H9 (cell line): ENCODE measurements at regions not wholly inside any gene's neighbourhood (a gene's known extent, or its start where the extent isn't known, plus 50 kb on each side); places are given as distances from the start of the nearest gene placed in this dataset.

Experiments used
- DNase-seq: peaks from one replicate; pipeline ENCODE4 v3.0.0-alpha.2; 2017
- H2AFZ ChIP-seq: one replicate; pipeline ENCODE4 v1.6.1; 2013; ENCODE audit warnings: mild to moderate bottlenecking, low read length, control low read depth, moderate library complexity
- H2AK5ac ChIP-seq: 2 replicates; pipeline ENCODE4 v1.6.1; 2013; ENCODE audit warnings: low read length, control low read depth, mixed read lengths; ENCODE audit not compliant: insufficient read length
- H2BK120ac ChIP-seq: one replicate; pipeline ENCODE4 v1.6.1; 2013; ENCODE audit warnings: low read depth, mild to moderate bottlenecking, low read length, control low read depth, inconsistent platforms; ENCODE audit not compliant: poor library complexity, severe bottlenecking
- H2BK12ac ChIP-seq: 2 replicates; pipeline ENCODE4 v1.6.1; 2013; ENCODE audit warnings: low read length, control low read depth, mixed read lengths, low read depth; ENCODE audit not compliant: insufficient read length
- H2BK15ac ChIP-seq: 2 replicates; pipeline ENCODE4 v1.6.1; 2013; ENCODE audit warnings: low read depth, low read length, control low read depth
- H2BK20ac ChIP-seq: one replicate; pipeline ENCODE4 v1.6.1; 2013; ENCODE audit warnings: low read depth, mild to moderate bottlenecking, low read length, control low read depth, inconsistent platforms; ENCODE audit not compliant: poor library complexity, severe bottlenecking
- H2BK5ac ChIP-seq: 2 replicates; pipeline ENCODE4 v1.6.1; 2013; ENCODE audit warnings: low read length, control low read depth, mixed read lengths; ENCODE audit not compliant: insufficient read length
- H3K14ac ChIP-seq: 2 replicates; pipeline ENCODE4 v1.6.1; 2013; ENCODE audit warnings: low read length, control low read depth; ENCODE audit not compliant: insufficient read depth
- H3K18ac ChIP-seq: 2 replicates; pipeline ENCODE4 v1.6.1; 2013; ENCODE audit warnings: low read depth, mild to moderate bottlenecking, mixed read lengths, low read length, control low read depth; ENCODE audit not compliant: insufficient read length
- H3K23ac ChIP-seq: 2 replicates; pipeline ENCODE4 v1.6.1; 2013; ENCODE audit warnings: low read length, control low read depth, mixed read lengths, low read depth; ENCODE audit not compliant: insufficient read length
- H3K23me2 ChIP-seq: 2 replicates; pipeline ENCODE4 v1.6.1; 2013; ENCODE audit warnings: low read depth, mild to moderate bottlenecking, mixed read lengths, low read length, control low read depth; ENCODE audit not compliant: insufficient read length, poor library complexity, severe bottlenecking
- H3K27ac ChIP-seq: 2 replicates; pipeline ENCODE4 v1.5.1; 2013; ENCODE audit warnings: low read length, control low read depth, mixed read lengths, low read depth; ENCODE audit not compliant: insufficient read length
- H3K27me3 ChIP-seq: 2 replicates; pipeline ENCODE4 v1.6.1; 2013; ENCODE audit warnings: low read length, control low read depth, inconsistent platforms; ENCODE audit not compliant: insufficient read depth
- H3K4ac ChIP-seq: 2 replicates; pipeline ENCODE4 v1.6.1; 2013; ENCODE audit warnings: low read depth, mild to moderate bottlenecking, control low read depth, inconsistent platforms, low read length, moderate library complexity
- H3K4me1 ChIP-seq: 2 replicates; pipeline ENCODE4 v1.6.1; 2013; ENCODE audit warnings: low read length, control low read depth, inconsistent platforms; ENCODE audit not compliant: insufficient read depth
- H3K4me2 ChIP-seq: 2 replicates; pipeline ENCODE4 v1.6.1; 2013; ENCODE audit warnings: low read length, control low read depth, mixed read lengths; ENCODE audit not compliant: insufficient read length, insufficient read depth
- H3K56ac ChIP-seq: 2 replicates; pipeline ENCODE4 v1.6.1; 2013; ENCODE audit warnings: low read depth, mild to moderate bottlenecking, mixed read lengths, low read length, control low read depth; ENCODE audit not compliant: insufficient read length
- H3K79me1 ChIP-seq: 2 replicates; pipeline ENCODE4 v1.6.1; 2013; ENCODE audit warnings: low read depth, mild to moderate bottlenecking, moderate library complexity, low read length, control low read depth, inconsistent platforms; ENCODE audit not compliant: insufficient read depth, poor library complexity, severe bottlenecking
- H3K79me2 ChIP-seq: 2 replicates; pipeline ENCODE4 v1.6.1; 2013; ENCODE audit warnings: low read length, control low read depth, inconsistent platforms; ENCODE audit not compliant: insufficient read depth
- H3K9ac ChIP-seq: 2 replicates; pipeline ENCODE4 v1.6.1; 2013; ENCODE audit warnings: low read length, control low read depth, mixed read lengths; ENCODE audit not compliant: insufficient read length; ENCODE audit errors: extremely low read depth
- H3K9me3 ChIP-seq: one replicate; pipeline ENCODE4 v1.6.1; 2013; ENCODE audit warnings: low read depth, low read length, inconsistent platforms; ENCODE audit not compliant: control insufficient read depth
- H3T11ph ChIP-seq: one replicate; pipeline ENCODE4 v1.6.1; 2013; ENCODE audit warnings: mild to moderate bottlenecking, low read length, control low read depth, inconsistent platforms
- H4K20me1 ChIP-seq: one replicate; pipeline ENCODE4 v1.6.1; 2013; ENCODE audit not compliant: control insufficient read depth, insufficient read length, insufficient read depth
- H4K5ac ChIP-seq: 2 replicates; pipeline ENCODE4 v1.6.1; 2013; ENCODE audit warnings: low read depth, mild to moderate bottlenecking, mixed read lengths, low read length, control low read depth; ENCODE audit not compliant: insufficient read length
- H4K8ac ChIP-seq: replicated peaks from 2 replicates; pipeline ENCODE4 v1.6.1; 2013; ENCODE audit warnings: low read length, control low read depth, mixed read lengths, low read depth; ENCODE audit not compliant: insufficient read length
- H4K91ac ChIP-seq: 2 replicates; pipeline ENCODE4 v1.6.1; 2013; ENCODE audit warnings: low read depth, mild to moderate bottlenecking, moderate library complexity, mixed read lengths, low read length, control low read depth; ENCODE audit not compliant: insufficient read length
- H3K27ac Mint-ChIP-seq, 3 experiments: 2 replicates in 2 of 3; 3 replicates in 1 of 3; pipeline ENCODE4 v1.8.0; 2020 to 2021; ENCODE audit warnings: mixed read lengths in 3 of 3, mild to moderate bottlenecking in 1 of 3, moderate library complexity in 1 of 3
- H3K27me3 Mint-ChIP-seq: 2 replicates; pipeline ENCODE4 v1.8.0; 2021; ENCODE audit warnings: low read depth, mild to moderate bottlenecking, moderate library complexity, mixed read lengths
- H3K36me3 Mint-ChIP-seq, 3 experiments: 2 replicates in 2 of 3; 3 replicates in 1 of 3; pipeline ENCODE4 v1.8.0; 2020 to 2021; ENCODE audit warnings: low read depth in 3 of 3, mixed read lengths in 3 of 3; ENCODE audit not compliant: insufficient read depth in 1 of 3
- H3K4me1 Mint-ChIP-seq, 2 experiments: 2 replicates each; pipeline ENCODE4 v1.8.0; 2020; ENCODE audit warnings: mixed read lengths in 2 of 2
- H3K4me3 Mint-ChIP-seq, 2 experiments: 2 replicates in 1 of 2; 3 replicates in 1 of 2; pipeline ENCODE4 v1.8.0; 2020 to 2021; ENCODE audit warnings: mild to moderate bottlenecking in 2 of 2, mixed read lengths in 2 of 2, moderate library complexity in 1 of 2
- H3K9me3 Mint-ChIP-seq, 2 experiments: 2 replicates in 1 of 2; 3 replicates in 1 of 2; pipeline ENCODE4 v1.8.0; 2020; ENCODE audit warnings: mild to moderate bottlenecking in 2 of 2, mixed read lengths in 2 of 2, moderate library complexity in 1 of 2
- WGBS: extraction: QIAGEN DNeasy Blood & Tissue Kit; methylation state at CpG from one replicate; pipeline ENCODE4 v1.1.7; 2013; ENCODE audit warnings: missing lambda C conversion rate, low lambda C conversion rate, mixed read lengths; ENCODE audit not compliant: insufficient read length; ENCODE audit errors: extremely low coverage; 5-methylcytosine and 5-hydroxymethylcytosine counted together
- TF ChIP-seq, protein P1 (sequence below): fragments of 200-600 bp; sonication (generic); conservative IDR thresholded peaks from 3 replicates; pipeline ENCODE4 v1.8.0; 2021; ENCODE audit warnings: antibody characterized with exemption, mild to moderate bottlenecking

DNA sequence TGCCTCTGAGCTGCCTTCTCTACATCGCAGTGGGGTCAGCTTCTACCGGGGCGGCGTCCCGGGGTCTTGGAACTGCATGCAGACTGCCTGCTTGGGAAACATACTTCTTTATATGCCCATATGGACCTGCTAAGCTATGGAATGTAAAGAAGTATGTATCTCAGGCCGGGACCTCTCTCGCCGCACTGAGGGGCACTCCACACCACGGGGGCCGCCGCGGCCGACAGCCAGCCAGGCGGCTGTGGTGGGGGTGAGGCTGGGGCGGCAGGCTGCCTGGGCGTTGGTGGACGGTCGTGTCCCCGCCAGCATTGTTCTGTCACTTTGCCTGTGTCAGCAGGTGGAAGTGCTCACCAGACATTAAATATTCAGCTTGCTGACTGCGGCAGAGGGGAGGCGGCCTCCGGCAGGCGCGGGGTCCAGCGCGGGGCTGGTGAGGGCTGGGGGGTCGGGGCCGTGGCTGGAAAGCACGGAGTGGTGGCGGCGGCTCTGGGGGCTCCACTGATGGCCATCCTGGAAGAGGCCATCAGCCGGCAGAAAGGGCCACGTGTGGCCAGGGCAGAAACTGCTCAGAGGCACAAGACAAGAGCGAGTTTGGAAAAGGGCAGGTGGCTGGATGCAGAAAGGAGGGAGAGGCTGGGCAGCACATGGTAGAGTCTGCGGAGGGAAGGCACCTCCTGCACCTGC lies 78.6 kb upstream of the GATA5 start:
- Mint-ChIP-seq H3K4me1 (peaks cover 9 to 17% of the 10 kb centered on the region in 2 experiments), H3K27ac (no peak overlapping the region), H3K4me3 (peak overlapping the region in 1 of 2 experiments; percentile 44; a peak in 1 of 5 replicates), H3K36me3 (no peaks in the 10 kb centered on the region; a peak in 1 of 7 replicates), H3K27me3 (peaks cover 43% of the 10 kb centered on the region), H3K9me3 (no peaks in the 10 kb centered on the region)
- no peak overlapping the region for H2AFZ ChIP-seq
- peaks cover 5% of the 10 kb centered on the region for H3K23me2 ChIP-seq
- H3K9ac ChIP-seq = no peak overlapping the region
- no peak overlapping the region for H2BK120ac ChIP-seq
- H3K4me2 ChIP-seq = no peak overlapping the region
- H3K27ac ChIP-seq = no peak overlapping the region
- H3K4ac ChIP-seq = no peak overlapping the region
- no peak overlapping the region for H3K23ac ChIP-seq
- no peak overlapping the region for H4K91ac ChIP-seq
- WGBS = no CpG with 5 or more reads among the region's 35 CpGs
- no peak for DNase-seq
- no peak overlapping the region for H4K5ac ChIP-seq
- no peak overlapping the region for H2BK20ac ChIP-seq
- no peak overlapping the region for H4K8ac ChIP-seq
- no peaks in the 10 kb centered on the region for H3K4me1 ChIP-seq
- no peaks in the 10 kb centered on the region for H4K20me1 ChIP-seq
- H3K14ac ChIP-seq = no peak overlapping the region
- H3K56ac ChIP-seq = no peak overlapping the region
- H3K18ac ChIP-seq = no peak overlapping the region
- TF ChIP-seq, protein P1, sequence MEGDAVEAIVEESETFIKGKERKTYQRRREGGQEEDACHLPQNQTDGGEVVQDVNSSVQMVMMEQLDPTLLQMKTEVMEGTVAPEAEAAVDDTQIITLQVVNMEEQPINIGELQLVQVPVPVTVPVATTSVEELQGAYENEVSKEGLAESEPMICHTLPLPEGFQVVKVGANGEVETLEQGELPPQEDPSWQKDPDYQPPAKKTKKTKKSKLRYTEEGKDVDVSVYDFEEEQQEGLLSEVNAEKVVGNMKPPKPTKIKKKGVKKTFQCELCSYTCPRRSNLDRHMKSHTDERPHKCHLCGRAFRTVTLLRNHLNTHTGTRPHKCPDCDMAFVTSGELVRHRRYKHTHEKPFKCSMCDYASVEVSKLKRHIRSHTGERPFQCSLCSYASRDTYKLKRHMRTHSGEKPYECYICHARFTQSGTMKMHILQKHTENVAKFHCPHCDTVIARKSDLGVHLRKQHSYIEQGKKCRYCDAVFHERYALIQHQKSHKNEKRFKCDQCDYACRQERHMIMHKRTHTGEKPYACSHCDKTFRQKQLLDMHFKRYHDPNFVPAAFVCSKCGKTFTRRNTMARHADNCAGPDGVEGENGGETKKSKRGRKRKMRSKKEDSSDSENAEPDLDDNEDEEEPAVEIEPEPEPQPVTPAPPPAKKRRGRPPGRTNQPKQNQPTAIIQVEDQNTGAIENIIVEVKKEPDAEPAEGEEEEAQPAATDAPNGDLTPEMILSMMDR = no peak
- peaks cover 7% of the 10 kb centered on the region; the same call in 1 of the 2 replicates for H3K27me3 ChIP-seq
- H2BK15ac ChIP-seq = no peak overlapping the region
- H2AK5ac ChIP-seq = no peak overlapping the region
- H3K79me2 ChIP-seq = no peaks in the 10 kb centered on the region
- H3K9me3 ChIP-seq = no peaks in the 10 kb centered on the region
- no peak overlapping the region for H2BK5ac ChIP-seq
- H3T11ph ChIP-seq = no peak overlapping the region
- H3K79me1 ChIP-seq = no peaks in the 10 kb centered on the region
- H2BK12ac ChIP-seq = no peak overlapping the region
